Hepatocyte (in vitro differentiated cells): ENCODE measurements at regions not wholly inside any gene's neighbourhood (a gene's known extent, or its start where the extent isn't known, plus 50 kb on each side); places are given as distances from the start of the nearest gene placed in this dataset.

Source experiments
- DNase-seq: peaks from one replicate; pipeline ENCODE4 v3.0.0-alpha.2; 2016; ENCODE audit warnings: low spot score
- H2AFZ ChIP-seq: fragments of 200-600 bp; sonication (generic); 2 replicates; pipeline ENCODE4 v1.6.0; 2016; ENCODE audit warnings: antibody characterized with exemption, mild to moderate bottlenecking
- H3K27ac ChIP-seq: fragments of 200-600 bp; sonication (generic); 2 replicates; pipeline ENCODE4 v1.5.1; 2016; ENCODE audit warnings: mild to moderate bottlenecking
- H3K27me3 ChIP-seq: fragments of 200-600 bp; sonication (generic); 2 replicates; pipeline ENCODE4 v1.6.1; 2016
- H3K36me3 ChIP-seq: fragments of 200-600 bp; sonication (generic); replicated peaks from 2 replicates; pipeline ENCODE4 v1.5.1; 2016; ENCODE audit warnings: low read depth; ENCODE audit not compliant: insufficient read depth
- H3K4me1 ChIP-seq: fragments of 200-600 bp; sonication (generic); 2 replicates; pipeline ENCODE4 v1.5.1; 2016; ENCODE audit warnings: mild to moderate bottlenecking, moderate library complexity; ENCODE audit not compliant: insufficient read depth
- H3K4me2 ChIP-seq: fragments of 200-600 bp; sonication (generic); 2 replicates; pipeline ENCODE4 v1.6.0; 2016
- H3K4me3 ChIP-seq: fragments of 200-600 bp; sonication (generic); 2 replicates; pipeline ENCODE4 v1.5.1; 2016; ENCODE audit warnings: mild to moderate bottlenecking
- H3K79me2 ChIP-seq: fragments of 200-600 bp; sonication (generic); 2 replicates; pipeline ENCODE4 v1.6.0; 2017; ENCODE audit warnings: mild to moderate bottlenecking
- H3K9me2 ChIP-seq: fragments of 200-600 bp; sonication (generic); replicated peaks from 2 replicates; pipeline ENCODE4 v1.6.0; 2017; ENCODE audit warnings: mild to moderate bottlenecking; ENCODE audit not compliant: insufficient read depth
- H3K9me3 ChIP-seq: fragments of 200-600 bp; sonication (generic); 2 replicates; pipeline ENCODE4 v1.5.1; 2016; ENCODE audit warnings: low read depth, mild to moderate bottlenecking
- H4K20me1 ChIP-seq: fragments of 200-600 bp; sonication (generic); 2 replicates; pipeline ENCODE4 v1.6.0; 2016; ENCODE audit warnings: mild to moderate bottlenecking; ENCODE audit not compliant: insufficient read depth, poor library complexity, severe bottlenecking
- EZH2 ChIP-seq: fragments of 200-600 bp; sonication (generic); IDR thresholded peaks from 2 replicates; pipeline ENCODE4 v1.6.1; 2016; ENCODE audit warnings: antibody characterized with exemption, mild to moderate bottlenecking, borderline replicate concordance
- EZH2phosphoT487 ChIP-seq: fragments of 200-600 bp; sonication (generic); IDR thresholded peaks from one replicate; pipeline ENCODE4 v1.6.1; 2018; ENCODE audit warnings: antibody characterized with exemption, mild to moderate bottlenecking, low read depth, moderate library complexity; ENCODE audit not compliant: unreplicated experiment, severe bottlenecking
- WGBS: methylation state at CpG from one replicate; pipeline ENCODE4 v1.1.6; 2016; ENCODE audit warnings: low lambda C conversion rate; ENCODE audit errors: missing lambda C conversion rate; 5-methylcytosine and 5-hydroxymethylcytosine counted together
- TF ChIP-seq, protein P1 (sequence below): fragments of 200-600 bp; sonication (generic); IDR thresholded peaks from 2 replicates; pipeline ENCODE4 v1.5.1; 2016; ENCODE audit warnings: antibody characterized with exemption, mild to moderate bottlenecking; ENCODE audit not compliant: poor library complexity

GRCh38 chr13:111421216-111421615 lies 100.8 kb downstream of the TEX29 start:
- no peak overlapping the region for H3K27ac ChIP-seq
- no peaks in the 10 kb centered on the region for H3K27me3 ChIP-seq
- H3K79me2 ChIP-seq: no peaks in the 10 kb centered on the region
- no peaks in the 10 kb centered on the region for H3K4me1 ChIP-seq
- no peaks in the 10 kb centered on the region for H3K9me2 ChIP-seq
- H3K9me3 ChIP-seq: no peaks in the 10 kb centered on the region
- no peaks in the 10 kb centered on the region for H3K36me3 ChIP-seq
- WGBS: 86% methylated on average over 9 of the region's 11 CpGs
- no peak overlapping the region for H3K4me2 ChIP-seq
- no peak for DNase-seq
- TF ChIP-seq EZH2 (no peak), EZH2phosphoT487 (no peak)
- TF ChIP-seq, protein P1, sequence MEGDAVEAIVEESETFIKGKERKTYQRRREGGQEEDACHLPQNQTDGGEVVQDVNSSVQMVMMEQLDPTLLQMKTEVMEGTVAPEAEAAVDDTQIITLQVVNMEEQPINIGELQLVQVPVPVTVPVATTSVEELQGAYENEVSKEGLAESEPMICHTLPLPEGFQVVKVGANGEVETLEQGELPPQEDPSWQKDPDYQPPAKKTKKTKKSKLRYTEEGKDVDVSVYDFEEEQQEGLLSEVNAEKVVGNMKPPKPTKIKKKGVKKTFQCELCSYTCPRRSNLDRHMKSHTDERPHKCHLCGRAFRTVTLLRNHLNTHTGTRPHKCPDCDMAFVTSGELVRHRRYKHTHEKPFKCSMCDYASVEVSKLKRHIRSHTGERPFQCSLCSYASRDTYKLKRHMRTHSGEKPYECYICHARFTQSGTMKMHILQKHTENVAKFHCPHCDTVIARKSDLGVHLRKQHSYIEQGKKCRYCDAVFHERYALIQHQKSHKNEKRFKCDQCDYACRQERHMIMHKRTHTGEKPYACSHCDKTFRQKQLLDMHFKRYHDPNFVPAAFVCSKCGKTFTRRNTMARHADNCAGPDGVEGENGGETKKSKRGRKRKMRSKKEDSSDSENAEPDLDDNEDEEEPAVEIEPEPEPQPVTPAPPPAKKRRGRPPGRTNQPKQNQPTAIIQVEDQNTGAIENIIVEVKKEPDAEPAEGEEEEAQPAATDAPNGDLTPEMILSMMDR: no peak
- H3K4me3 ChIP-seq: no peak overlapping the region
- H2AFZ ChIP-seq: no peak overlapping the region
- H4K20me1 ChIP-seq: no peaks in the 10 kb centered on the region

DNA sequence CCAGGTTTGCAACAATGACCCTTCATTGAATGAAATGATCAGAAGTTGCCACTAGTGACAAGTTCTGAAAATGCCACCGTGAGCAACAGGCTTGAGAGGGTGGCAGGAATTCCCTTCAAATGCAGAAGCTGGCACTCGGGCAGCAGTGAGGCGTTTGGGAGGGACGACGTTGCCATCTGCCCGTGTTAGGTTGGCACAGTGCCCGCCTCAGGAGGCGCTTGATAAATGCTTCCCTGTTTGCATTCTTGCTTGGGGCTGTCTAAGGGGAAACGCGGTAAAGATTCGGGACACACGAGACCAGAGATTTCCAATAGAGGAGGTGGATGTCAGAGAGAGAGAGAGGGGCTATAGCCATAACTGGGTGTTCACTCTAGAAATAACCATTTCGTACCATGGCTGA lies 101.9 kb downstream of the TEX29 start:
- H3K4me3 ChIP-seq: no peak overlapping the region
- DNase-seq: no peak
- H3K9me3 ChIP-seq: no peaks in the 10 kb centered on the region
- no peaks in the 10 kb centered on the region for H3K79me2 ChIP-seq
- H3K27me3 ChIP-seq: peaks cover under 1% of the 10 kb centered on the region
- TF ChIP-seq EZH2 (no peak), EZH2phosphoT487 (no peak)
- TF ChIP-seq, protein P1: no peak
- no peak overlapping the region for H3K27ac ChIP-seq
- 84% methylated on average over 13 of the region's 13 CpGs for WGBS
- no peaks in the 10 kb centered on the region for H3K4me1 ChIP-seq
- H3K4me2 ChIP-seq: no peak overlapping the region
- H2AFZ ChIP-seq: no peak overlapping the region
- no peaks in the 10 kb centered on the region for H4K20me1 ChIP-seq
- H3K36me3 ChIP-seq: no peaks in the 10 kb centered on the region
- H3K9me2 ChIP-seq: no peaks in the 10 kb centered on the region

DNA sequence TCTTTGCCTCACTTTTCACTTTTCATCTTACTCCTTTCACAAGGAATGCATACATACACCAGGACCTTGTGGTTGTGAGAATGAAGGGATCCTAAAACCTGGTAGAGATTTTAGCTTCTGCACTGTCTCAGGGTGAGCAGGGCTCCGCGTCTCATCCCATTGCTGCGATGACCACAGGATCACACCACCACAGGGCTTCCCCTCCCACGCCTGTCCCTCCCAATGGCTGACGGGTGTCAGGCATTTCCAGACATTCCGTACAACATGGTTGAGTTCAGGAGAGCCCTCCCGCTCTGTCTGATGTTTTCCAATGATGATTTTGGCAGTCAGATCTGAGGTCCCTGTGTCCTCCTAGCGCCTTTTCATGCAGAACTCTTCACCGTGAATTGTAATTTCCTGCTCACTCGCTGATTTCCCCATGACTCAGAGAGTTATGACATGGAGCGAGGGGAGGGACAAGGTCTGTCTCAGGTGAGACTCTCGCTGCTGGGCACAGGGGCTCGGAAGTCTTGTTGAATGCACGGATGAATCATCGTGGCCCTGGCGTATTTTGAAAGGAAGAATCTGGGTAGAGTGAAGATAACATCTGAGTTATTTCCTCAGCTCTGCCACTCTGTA lies 102.8 kb downstream of the TEX29 start:
- Histone ChIP-seq H3K27ac (no peak overlapping the region), H2AFZ (no peak overlapping the region), H3K4me1 (no peaks in the 10 kb centered on the region), H3K4me3 (no peak overlapping the region), H3K9me2 (no peaks in the 10 kb centered on the region), H3K27me3 (peaks cover 2% of the 10 kb centered on the region), H4K20me1 (no peaks in the 10 kb centered on the region), H3K9me3 (no peaks in the 10 kb centered on the region), H3K79me2 (no peaks in the 10 kb centered on the region), H3K4me2 (no peak overlapping the region), H3K36me3 (no peaks in the 10 kb centered on the region)
- TF ChIP-seq, protein P1: no peak
- TF ChIP-seq EZH2phosphoT487 (no peak), EZH2 (no peak)
- 85% methylated on average over 16 of the region's 16 CpGs for WGBS
- DNase-seq: no peak

GRCh38 chr13:111424134-111424533 lies 103.7 kb downstream of the TEX29 start:
- no peaks in the 10 kb centered on the region for H4K20me1 ChIP-seq
- TF ChIP-seq EZH2phosphoT487: no peak
- no peak for TF ChIP-seq EZH2
- TF ChIP-seq, protein P1: no peak
- H3K27me3 ChIP-seq: peaks cover 2% of the 10 kb centered on the region
- no peaks in the 10 kb centered on the region for H3K4me1 ChIP-seq
- H3K4me3 ChIP-seq: no peak overlapping the region
- H2AFZ ChIP-seq: no peak overlapping the region
- no peaks in the 10 kb centered on the region for H3K79me2 ChIP-seq
- whole genome bisulfite sequencing: 93% methylated on average over 21 of the region's 21 CpGs
- no peaks in the 10 kb centered on the region for H3K9me2 ChIP-seq
- H3K4me2 ChIP-seq: no peak overlapping the region
- no peaks in the 10 kb centered on the region for H3K9me3 ChIP-seq
- no peak for DNase-seq
- H3K27ac ChIP-seq: no peak overlapping the region
- no peaks in the 10 kb centered on the region for H3K36me3 ChIP-seq
